ENCODE measurements at regions not wholly inside any gene's neighbourhood (a gene's known extent, or its start where the extent isn't known, plus 50 kb on each side); places are given as distances from the start of the nearest gene placed in this dataset.

Small RNA genes in the stretch of these regions (small RNA-seq; reads per million reads assigned to genes)
- 0 reads per million in 2 experiments for gene RNA5SP291

All from right lobe of liver (tissue), 1 donor.